ENCODE measurements at regions not wholly inside any gene's neighbourhood (a gene's known extent, or its start where the extent isn't known, plus 50 kb on each side); places are given as distances from the start of the nearest gene placed in this dataset.

DNA sequence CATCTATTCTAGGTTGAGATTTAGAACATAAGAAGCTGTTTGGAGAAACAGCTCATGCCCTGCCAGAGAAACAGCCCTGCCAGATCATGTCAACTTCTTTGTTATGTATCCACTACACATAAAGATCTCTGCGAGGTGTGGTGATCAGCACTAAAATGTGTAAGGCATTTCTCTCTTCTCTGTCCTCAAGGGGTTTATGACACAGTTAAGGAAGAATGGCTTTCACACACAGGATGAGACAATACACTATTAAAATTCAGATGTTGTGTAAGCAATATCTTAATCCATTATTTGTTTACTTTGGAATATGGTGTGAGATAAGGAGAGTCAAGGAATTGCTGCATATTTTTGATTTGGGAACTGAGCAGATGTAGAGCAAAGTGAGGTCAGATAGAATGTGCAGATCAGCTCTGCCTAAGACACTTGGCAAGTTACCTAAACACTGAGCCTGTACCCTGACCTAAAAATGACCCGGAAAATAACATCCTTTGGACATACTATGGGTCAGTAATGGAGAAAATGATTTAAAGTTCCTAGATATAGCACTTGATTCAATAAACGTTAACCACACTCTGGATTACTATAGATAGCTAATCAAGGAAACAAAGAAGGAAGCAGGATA lies 434.7 kb upstream of the PDZRN3 start:
- no peaks in the 10 kb centered on the region for H3K27me3 ChIP-seq (replicated peaks; ENCODE audit: insufficient read depth, low read depth, low read length, poor library complexity)
- intact Hi-C loops (cut with micrococcal nuclease; ENCODE audit: unreplicated experiment): no loop called here
- H3K9me3 ChIP-seq (ENCODE audit: low read depth, low read length, poor library complexity, severe bottlenecking): no peaks in the 10 kb centered on the region
- no TSS peak for BruUV-seq (replicated peaks)
- POLR2A ChIA-PET (ENCODE audit: low non-redundant PET): no interaction called here
- no peak for TF ChIP-seq EZH2 (IDR thresholded peaks at IDR 0.05; ENCODE audit: borderline replicate concordance, low read depth, low read length, poor library complexity, severe bottlenecking)
- TF ChIP-seq, protein P1, sequence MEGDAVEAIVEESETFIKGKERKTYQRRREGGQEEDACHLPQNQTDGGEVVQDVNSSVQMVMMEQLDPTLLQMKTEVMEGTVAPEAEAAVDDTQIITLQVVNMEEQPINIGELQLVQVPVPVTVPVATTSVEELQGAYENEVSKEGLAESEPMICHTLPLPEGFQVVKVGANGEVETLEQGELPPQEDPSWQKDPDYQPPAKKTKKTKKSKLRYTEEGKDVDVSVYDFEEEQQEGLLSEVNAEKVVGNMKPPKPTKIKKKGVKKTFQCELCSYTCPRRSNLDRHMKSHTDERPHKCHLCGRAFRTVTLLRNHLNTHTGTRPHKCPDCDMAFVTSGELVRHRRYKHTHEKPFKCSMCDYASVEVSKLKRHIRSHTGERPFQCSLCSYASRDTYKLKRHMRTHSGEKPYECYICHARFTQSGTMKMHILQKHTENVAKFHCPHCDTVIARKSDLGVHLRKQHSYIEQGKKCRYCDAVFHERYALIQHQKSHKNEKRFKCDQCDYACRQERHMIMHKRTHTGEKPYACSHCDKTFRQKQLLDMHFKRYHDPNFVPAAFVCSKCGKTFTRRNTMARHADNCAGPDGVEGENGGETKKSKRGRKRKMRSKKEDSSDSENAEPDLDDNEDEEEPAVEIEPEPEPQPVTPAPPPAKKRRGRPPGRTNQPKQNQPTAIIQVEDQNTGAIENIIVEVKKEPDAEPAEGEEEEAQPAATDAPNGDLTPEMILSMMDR (conservative IDR thresholded peaks at IDR 0.05; ENCODE audit: low read depth, low read length): no peak
- no peaks in the 10 kb centered on the region for H3K36me3 ChIP-seq (ENCODE audit: insufficient read depth, low read length, poor library complexity, severe bottlenecking)
- no peaks in the 10 kb centered on the region for H3K4me1 ChIP-seq (ENCODE audit: insufficient read depth, low read length, poor library complexity, severe bottlenecking)
- CTCF ChIA-PET: no interaction called here
- no peak overlapping the region for H3K27ac ChIP-seq (ENCODE audit: low read depth, low read length, poor library complexity, severe bottlenecking)
- no peak for DNase-seq (ENCODE audit: low spot score)
- H3K4me3 ChIP-seq (ENCODE audit: low read depth, low read length, poor library complexity, severe bottlenecking): no peak overlapping the region

DNA sequence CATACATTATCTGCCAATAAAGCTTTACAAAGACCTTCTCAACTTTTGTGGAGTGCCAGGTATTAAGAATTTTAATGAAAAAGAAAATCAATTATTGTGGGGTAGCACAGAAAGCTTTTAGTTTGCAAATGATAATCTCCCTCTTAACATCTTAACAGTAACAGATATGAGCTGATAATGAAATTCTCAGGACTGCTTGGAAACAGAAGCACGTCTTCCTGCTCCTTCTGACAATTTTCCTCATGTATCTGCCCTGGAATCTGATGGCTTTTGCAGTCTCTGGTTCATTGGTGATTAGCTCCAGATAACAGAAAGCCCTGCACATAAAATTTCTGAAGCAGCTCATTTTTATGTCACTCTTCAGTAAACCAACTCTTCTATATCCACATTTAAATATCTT lies 432.4 kb upstream of the PDZRN3 start:
- DNase-seq (ENCODE audit: low spot score): no peak
- intact Hi-C loops (cut with micrococcal nuclease; ENCODE audit: unreplicated experiment): no loop called here
- TF ChIP-seq, protein P1 (conservative IDR thresholded peaks at IDR 0.05; ENCODE audit: low read depth, low read length): no peak
- no peak for TF ChIP-seq EZH2 (IDR thresholded peaks at IDR 0.05; ENCODE audit: borderline replicate concordance, low read depth, low read length, poor library complexity, severe bottlenecking)
- BruUV-seq (replicated peaks): no TSS peak
- CTCF ChIA-PET: no interaction called here
- no peaks in the 10 kb centered on the region for H3K4me1 ChIP-seq (ENCODE audit: insufficient read depth, low read length, poor library complexity, severe bottlenecking)
- H3K27ac ChIP-seq (ENCODE audit: low read depth, low read length, poor library complexity, severe bottlenecking): no peak overlapping the region
- no peaks in the 10 kb centered on the region for H3K36me3 ChIP-seq (ENCODE audit: insufficient read depth, low read length, poor library complexity, severe bottlenecking)
- H3K4me3 ChIP-seq (ENCODE audit: low read depth, low read length, poor library complexity, severe bottlenecking): no peak overlapping the region
- POLR2A ChIA-PET (ENCODE audit: low non-redundant PET): no interaction called here
- no peaks in the 10 kb centered on the region for H3K27me3 ChIP-seq (replicated peaks; ENCODE audit: insufficient read depth, low read depth, low read length, poor library complexity)
- H3K9me3 ChIP-seq (ENCODE audit: low read depth, low read length, poor library complexity, severe bottlenecking): no peaks in the 10 kb centered on the region

DNA sequence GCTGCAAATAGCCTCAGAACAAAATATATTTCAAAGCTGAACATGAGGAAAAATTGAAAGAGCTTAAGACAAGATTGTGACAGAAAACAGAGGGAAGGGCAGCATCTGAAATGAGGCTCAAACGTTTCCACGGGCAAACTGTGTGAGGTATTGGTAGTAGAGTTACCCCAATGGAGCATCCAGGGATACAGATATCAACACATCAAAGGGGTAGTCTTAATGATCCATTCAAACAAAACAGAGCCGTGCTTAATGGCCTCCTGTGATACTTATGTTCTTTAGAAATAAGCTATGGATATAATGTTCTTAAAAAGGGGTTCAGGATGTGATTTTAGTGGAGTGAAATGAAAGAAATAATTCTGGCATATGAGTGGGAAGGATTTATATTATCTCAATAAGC lies 430.3 kb upstream of the PDZRN3 start:
- CTCF ChIA-PET: no interaction called here
- intact Hi-C loops (cut with micrococcal nuclease; ENCODE audit: unreplicated experiment): no loop called here
- TF ChIP-seq, protein P1 (conservative IDR thresholded peaks at IDR 0.05; ENCODE audit: low read depth, low read length): no peak
- no peak for TF ChIP-seq EZH2 (IDR thresholded peaks at IDR 0.05; ENCODE audit: borderline replicate concordance, low read depth, low read length, poor library complexity, severe bottlenecking)

More for the DNA sequence above, 430.3 kb upstream of the PDZRN3 start:
- no peak overlapping the region for H3K27ac ChIP-seq (ENCODE audit: low read depth, low read length, poor library complexity, severe bottlenecking)
- no peaks in the 10 kb centered on the region for H3K27me3 ChIP-seq (replicated peaks; ENCODE audit: insufficient read depth, low read depth, low read length, poor library complexity)
- H3K4me3 ChIP-seq (ENCODE audit: low read depth, low read length, poor library complexity, severe bottlenecking): no peak overlapping the region
- H3K9me3 ChIP-seq (ENCODE audit: low read depth, low read length, poor library complexity, severe bottlenecking): no peaks in the 10 kb centered on the region
- BruUV-seq (replicated peaks): no TSS peak
- no peak for DNase-seq (ENCODE audit: low spot score)
- H3K36me3 ChIP-seq (ENCODE audit: insufficient read depth, low read length, poor library complexity, severe bottlenecking): no peaks in the 10 kb centered on the region
- no peaks in the 10 kb centered on the region for H3K4me1 ChIP-seq (ENCODE audit: insufficient read depth, low read length, poor library complexity, severe bottlenecking)
- POLR2A ChIA-PET (ENCODE audit: low non-redundant PET): no interaction called here
